HG03097 (cell line): ENCODE measurements at regions not wholly inside any gene's neighbourhood (a gene's known extent, or its start where the extent isn't known, plus 50 kb on each side); places are given as distances from the start of the nearest gene placed in this dataset.

Experiments used
- ATAC-seq: cut with Tn5 transposase; IDR thresholded peaks from one replicate; pipeline ENCODE4 v1.9.1; 2021; ENCODE audit not compliant: unreplicated experiment, low FRiP score

GRCh38 chr2:226623587-226624368 is 175.8 kb downstream of the IRS1 start:
- ATAC-seq: no peak

DNA sequence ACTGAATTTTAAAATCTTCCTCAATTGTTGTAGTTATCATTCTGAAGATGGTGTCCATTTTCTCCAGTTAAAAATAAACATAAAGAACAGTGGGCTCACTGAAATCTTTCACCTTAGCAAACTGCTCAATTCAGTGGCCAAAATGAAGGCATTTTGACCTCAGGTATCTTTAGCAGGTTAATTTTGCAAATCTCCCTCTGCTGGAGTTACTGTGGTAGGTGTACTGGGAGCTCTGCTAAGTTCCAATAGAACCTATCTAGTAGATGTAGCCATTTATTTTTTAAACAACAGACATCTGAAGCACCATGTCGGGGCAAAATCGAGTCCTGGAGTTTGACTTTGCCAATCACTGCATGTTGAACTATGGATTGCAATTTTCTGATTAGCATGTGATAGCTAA is 177.1 kb downstream of the IRS1 start:
- no peak for ATAC-seq

- no peak for ATAC-seq
Observed at GRCh38 chr2:226620176-226620575, 179.4 kb downstream of the IRS1 start.

DNA sequence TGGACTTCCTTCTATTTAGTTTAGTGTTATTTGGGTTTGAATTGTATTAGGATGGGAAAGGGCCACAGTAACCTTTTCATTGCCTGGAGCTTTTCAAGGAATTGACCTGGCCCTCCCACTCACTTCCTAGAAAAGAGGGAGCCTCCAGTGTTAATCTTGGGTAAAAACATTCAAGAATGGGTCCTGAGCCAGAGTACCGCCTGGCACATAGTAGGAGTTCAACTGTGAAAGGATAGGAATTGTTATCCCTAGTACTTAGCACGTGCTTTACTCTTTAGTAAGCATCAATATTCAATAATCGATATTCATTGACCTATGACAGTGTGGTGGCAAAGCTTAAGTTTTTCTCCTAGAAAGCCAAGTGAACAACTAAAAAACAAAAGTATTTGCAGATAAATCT is 179.9 kb downstream of the IRS1 start:
- ATAC-seq: no peak

DNA sequence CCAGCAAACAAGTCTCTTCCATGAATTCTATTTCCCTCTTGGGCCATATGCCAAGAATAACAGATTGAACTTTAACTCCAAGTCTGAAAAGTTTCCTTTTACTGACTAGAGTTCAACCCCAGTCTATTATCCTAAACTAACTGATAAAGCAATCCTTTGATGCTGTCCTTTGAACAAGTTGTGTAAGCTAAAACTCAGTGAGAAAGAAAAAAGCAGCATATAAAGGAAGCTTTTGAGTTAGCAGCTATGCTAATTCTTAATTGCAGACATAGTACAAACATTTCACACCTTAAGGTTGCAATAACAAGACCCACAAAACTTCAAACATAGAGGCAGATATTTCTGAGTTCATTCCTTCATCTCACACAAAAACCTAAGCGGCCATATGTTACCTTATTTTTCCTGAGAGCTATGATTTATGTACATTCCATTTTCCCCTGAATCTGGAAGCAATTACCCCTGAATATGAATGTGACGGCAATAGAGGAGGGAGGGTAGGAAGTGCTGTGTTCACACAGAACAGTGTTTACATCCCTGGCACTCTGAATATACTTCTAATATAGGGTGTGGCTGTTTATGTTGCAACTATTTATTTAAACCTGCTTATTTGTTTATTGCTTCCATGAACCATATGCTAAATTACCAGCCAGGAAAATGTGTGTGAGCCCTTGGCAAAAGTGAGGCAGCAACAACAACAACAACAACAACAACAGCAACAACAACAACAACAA is 180.6 kb downstream of the IRS1 start:
- ATAC-seq: no peak

DNA sequence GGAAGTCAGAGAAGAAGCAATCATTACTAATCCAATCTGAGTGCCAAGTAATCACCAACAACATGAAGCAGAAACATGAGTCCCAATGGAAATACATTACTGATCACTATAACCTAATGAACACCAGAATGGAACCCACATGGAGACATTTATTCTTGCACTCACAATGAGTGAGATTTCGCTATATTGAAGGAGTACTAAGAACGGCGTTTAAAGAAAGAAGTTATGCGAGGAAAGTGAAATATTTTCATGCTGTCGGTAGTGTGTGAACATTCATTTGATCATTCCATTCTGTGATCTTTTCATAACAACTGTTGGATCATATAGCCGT is 181.1 kb downstream of the IRS1 start:
- no peak for ATAC-seq

GRCh38 chr2:226615891-226616290 is 183.7 kb downstream of the IRS1 start:
- ATAC-seq: no peak

DNA sequence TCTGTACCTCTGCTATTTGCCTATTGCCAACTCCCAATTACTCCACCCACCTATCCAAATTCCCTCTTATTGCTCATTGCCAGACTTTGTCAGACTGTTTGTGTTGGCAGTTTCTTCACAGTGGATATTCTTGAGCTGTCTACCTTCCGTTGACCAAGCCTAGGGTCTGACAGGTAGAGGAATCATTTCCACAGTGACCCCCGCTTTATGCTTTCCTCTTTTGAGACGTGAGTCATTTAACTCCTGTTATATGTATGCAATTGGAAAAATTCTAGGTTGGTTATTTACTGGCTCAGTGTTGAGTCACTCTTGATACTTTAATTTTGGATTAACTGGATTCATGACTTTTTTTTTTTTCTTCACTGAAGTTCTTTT is 187.7 kb downstream of the IRS1 start:
- ATAC-seq: no peak

DNA sequence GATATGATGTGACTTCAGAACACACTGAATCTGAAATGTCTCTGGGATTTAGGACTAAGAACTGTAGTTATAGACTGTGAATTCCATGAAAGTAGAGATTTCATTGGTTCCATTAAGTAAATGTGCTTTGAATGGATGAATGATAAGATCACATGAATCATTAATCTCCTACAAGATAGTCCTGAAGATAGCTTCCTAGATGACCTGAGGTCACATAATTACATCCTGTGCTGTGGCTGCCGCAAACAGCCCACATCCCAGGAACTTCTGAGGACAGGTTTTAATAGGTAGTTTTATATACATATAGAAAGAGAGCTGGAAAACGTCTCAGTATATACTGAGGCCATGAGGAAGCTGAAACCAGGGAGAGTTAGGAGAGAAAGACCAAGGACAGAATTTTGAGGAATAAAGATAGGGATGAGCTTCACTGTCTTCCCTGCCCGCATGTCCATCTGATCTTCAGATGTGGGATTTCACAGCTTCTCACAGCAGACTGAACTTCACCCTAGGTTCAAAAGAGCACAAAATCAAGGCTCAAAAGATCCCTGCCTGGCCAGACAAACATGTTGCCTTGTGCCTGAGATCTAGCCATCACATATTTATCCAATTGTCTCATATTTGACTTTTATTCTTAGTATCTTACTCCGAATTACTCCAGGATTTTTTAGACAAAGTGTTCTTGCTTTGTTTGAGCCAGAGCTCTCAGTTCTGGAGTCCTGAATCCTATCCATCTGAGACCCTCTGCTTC is 188.2 kb downstream of the IRS1 start:
- ATAC-seq: no peak

DNA sequence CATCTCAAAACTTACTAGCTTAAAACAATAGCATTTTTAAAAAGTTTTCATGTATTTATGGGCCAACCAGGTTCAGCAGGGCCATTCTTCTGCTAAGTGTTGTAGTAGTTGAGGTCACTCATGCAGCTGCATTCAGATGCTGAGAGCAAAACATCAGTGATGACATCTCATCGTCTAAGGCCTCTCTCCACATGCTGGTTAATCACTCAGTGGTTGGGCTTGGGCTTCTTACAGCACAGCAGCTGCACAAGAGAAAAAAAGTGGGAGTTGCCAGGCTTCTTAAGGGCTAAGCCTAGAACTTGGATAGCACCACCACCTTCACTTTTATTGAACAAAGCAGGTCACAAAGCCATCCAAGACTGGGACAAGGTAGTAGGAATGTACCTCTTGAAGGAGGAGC is 190.3 kb downstream of the IRS1 start:
- ATAC-seq: no peak

DNA sequence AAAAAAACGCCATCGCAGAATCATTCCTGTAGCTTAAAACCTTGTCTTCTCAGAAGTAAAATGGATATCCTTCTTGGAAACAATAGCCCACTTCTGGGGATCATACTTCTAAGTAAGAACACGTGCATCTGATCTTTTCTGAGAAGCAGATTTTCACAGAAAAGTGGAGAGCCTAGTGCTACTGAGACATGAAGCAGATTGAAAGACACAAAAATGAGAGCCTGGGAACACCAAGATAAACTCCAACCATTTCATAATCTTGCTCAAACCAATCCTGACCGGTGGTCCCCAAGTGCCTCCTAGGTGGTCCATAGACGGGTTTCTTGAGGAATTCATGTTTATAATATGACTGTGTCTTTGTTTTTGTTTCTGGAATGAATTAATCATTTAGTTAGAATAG is 191.2 kb downstream of the IRS1 start:
- ATAC-seq: no peak

DNA sequence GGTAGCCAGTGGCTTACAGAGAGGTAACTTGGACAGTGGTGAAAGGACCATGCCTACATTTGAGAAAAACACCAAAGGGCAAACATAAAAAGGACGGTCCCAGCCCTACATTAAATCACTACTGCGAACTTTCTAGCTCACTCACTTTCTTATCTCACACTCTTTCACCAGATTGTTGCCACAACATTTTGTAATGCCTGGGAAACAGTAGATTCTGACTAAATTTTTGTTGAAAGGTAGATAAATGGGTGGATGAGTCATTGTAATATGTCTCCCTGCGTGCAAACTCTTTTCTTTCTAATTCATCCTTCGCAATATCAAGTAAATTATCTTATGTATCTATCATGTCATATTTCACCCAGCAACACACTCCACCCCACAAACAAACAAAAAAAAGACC is 192.2 kb downstream of the IRS1 start:
- ATAC-seq: no peak

DNA sequence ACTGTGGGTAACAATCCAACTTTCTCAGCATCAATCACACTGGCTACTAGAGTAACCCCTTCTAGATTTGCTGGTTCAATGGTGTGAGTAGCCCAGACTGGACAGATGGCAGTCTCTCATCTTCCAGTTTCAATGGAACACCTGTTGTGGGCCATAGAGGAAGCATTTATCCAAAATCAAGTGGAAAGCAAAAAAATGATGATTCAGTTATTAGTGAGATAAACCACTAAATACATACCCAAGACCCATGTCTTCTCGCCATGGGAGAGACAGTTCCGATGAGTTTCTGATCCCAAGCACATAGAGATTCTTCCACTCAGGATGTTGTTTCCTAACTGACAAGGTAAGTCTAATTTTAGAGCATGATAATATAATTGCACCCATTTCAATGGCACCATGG is 194.0 kb downstream of the IRS1 start:
- no peak for ATAC-seq

- ATAC-seq: no peak
Observed at GRCh38 chr2:226603606-226604005, 196.0 kb downstream of the IRS1 start.

- no peak for ATAC-seq
Observed at GRCh38 chr2:226601881-226602662, 197.5 kb downstream of the IRS1 start.

GRCh38 chr2:226600802-226601201 is 198.8 kb downstream of the IRS1 start:
- no peak for ATAC-seq

DNA sequence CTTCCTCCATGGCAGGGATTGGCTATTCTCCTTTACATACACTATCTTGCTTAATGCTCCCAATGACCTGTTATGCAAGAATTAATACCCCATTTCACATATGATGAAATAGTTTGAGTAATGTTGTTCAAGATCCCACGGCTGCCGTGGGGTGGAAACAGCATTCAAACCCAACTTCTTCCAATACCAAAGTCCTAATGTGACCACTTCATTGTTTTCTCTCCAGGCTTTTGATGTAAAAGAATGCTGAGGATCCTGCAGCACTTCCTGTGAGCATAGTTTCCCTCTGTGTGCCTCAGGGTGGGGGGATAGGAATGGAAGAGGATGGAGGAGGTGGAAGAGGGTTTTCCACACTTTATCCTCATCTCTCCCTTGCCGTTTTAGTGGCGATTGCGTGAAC is 199.4 kb downstream of the IRS1 start:
- no peak for ATAC-seq

GRCh38 chr2:226589043-226589442 is 210.6 kb downstream of the IRS1 start:
- ATAC-seq: no peak

- ATAC-seq: no peak
Observed at GRCh38 chr2:226585130-226585561, 214.5 kb downstream of the IRS1 start.

GRCh38 chr2:226584518-226585055 is 215.0 kb downstream of the IRS1 start:
- ATAC-seq: no peak

- ATAC-seq: no peak
Observed at GRCh38 chr2:226583715-226584114, 215.9 kb downstream of the IRS1 start.
